PFSK-1 (cell line): ENCODE measurements at regions not wholly inside any gene's neighbourhood (a gene's known extent, or its start where the extent isn't known, plus 50 kb on each side); places are given as distances from the start of the nearest gene placed in this dataset.

Source experiments
- FOXP2 ChIP-seq: optimal IDR thresholded peaks from 2 replicates; pipeline ENCODE3; 2011; ENCODE audit warnings: borderline replicate concordance, control low read depth, inconsistent platforms; ENCODE audit not compliant: insufficient read depth; ENCODE audit errors: extremely low read length, extremely low read depth
- POLR2AphosphoS5 ChIP-seq: IDR thresholded peaks from 2 replicates; pipeline ENCODE4 v1.6.1; 2012; ENCODE audit warnings: low read depth, mild to moderate bottlenecking, control low read depth, low read length, moderate library complexity
- SIN3A ChIP-seq: IDR thresholded peaks from 2 replicates; pipeline ENCODE4 v1.6.1; 2012; ENCODE audit warnings: mild to moderate bottlenecking, low read length, moderate library complexity, borderline replicate concordance; ENCODE audit not compliant: insufficient read depth
- TAF1 ChIP-seq: IDR thresholded peaks from 2 replicates; pipeline ENCODE4 v1.6.1; 2012; ENCODE audit warnings: low read length, control low read depth, borderline replicate concordance; ENCODE audit not compliant: insufficient read depth
- TF ChIP-seq, protein P1 (sequence below), 2 experiments: IDR thresholded peaks; 2 replicates each; pipeline versions ENCODE4 v1.6.1 to v1.8.0; 2011 to 2012; ENCODE audit warnings: low read depth in 2 of 2, low read length in 2 of 2, control low read depth in 1 of 2, inconsistent platforms in 1 of 2, mild to moderate bottlenecking in 1 of 2, moderate library complexity in 1 of 2; ENCODE audit not compliant: insufficient read depth in 1 of 2

DNA sequence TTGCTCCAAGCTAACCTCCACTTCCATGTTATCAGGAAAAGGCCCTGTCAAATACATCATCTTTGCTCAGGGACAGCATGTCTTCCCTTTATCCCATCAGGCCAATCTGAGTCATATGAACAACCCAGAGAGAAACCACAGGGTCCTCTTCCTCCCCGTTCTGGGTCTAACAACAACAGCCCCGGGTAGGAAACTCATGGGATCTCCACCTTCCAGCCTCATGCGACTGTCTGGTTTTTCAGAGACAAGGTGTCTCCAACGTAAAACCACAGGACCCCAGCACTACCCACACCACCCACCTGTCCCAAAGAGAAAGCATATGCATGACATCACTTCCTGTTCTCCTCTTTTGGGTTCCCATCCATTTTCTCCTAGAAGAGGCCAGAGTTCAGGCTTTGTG lies 217.9 kb downstream of the ENC1 start:
- no peak for TF ChIP-seq TAF1
- no peak for TF ChIP-seq POLR2AphosphoS5
- no peak for TF ChIP-seq FOXP2
- TF ChIP-seq, protein P1, sequence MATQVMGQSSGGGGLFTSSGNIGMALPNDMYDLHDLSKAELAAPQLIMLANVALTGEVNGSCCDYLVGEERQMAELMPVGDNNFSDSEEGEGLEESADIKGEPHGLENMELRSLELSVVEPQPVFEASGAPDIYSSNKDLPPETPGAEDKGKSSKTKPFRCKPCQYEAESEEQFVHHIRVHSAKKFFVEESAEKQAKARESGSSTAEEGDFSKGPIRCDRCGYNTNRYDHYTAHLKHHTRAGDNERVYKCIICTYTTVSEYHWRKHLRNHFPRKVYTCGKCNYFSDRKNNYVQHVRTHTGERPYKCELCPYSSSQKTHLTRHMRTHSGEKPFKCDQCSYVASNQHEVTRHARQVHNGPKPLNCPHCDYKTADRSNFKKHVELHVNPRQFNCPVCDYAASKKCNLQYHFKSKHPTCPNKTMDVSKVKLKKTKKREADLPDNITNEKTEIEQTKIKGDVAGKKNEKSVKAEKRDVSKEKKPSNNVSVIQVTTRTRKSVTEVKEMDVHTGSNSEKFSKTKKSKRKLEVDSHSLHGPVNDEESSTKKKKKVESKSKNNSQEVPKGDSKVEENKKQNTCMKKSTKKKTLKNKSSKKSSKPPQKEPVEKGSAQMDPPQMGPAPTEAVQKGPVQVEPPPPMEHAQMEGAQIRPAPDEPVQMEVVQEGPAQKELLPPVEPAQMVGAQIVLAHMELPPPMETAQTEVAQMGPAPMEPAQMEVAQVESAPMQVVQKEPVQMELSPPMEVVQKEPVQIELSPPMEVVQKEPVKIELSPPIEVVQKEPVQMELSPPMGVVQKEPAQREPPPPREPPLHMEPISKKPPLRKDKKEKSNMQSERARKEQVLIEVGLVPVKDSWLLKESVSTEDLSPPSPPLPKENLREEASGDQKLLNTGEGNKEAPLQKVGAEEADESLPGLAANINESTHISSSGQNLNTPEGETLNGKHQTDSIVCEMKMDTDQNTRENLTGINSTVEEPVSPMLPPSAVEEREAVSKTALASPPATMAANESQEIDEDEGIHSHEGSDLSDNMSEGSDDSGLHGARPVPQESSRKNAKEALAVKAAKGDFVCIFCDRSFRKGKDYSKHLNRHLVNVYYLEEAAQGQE (IDR thresholded peaks at IDR 0.05; ENCODE audit: insufficient read depth in 1 of 2, low read depth in 2 of 2, low read length in 2 of 2), result no peak
- TF ChIP-seq SIN3A, result no peak
